H9 (cell line): ENCODE measurements at regions not wholly inside any gene's neighbourhood (a gene's known extent, or its start where the extent isn't known, plus 50 kb on each side); places are given as distances from the start of the nearest gene placed in this dataset.

Source experiments
- DNase-seq: peaks from one replicate; pipeline ENCODE4 v3.0.0-alpha.2; 2017
- H2AFZ ChIP-seq: one replicate; pipeline ENCODE4 v1.6.1; 2013; ENCODE audit warnings: mild to moderate bottlenecking, low read length, control low read depth, moderate library complexity
- H2AK5ac ChIP-seq: 2 replicates; pipeline ENCODE4 v1.6.1; 2013; ENCODE audit warnings: low read length, control low read depth, mixed read lengths; ENCODE audit not compliant: insufficient read length
- H2BK120ac ChIP-seq: one replicate; pipeline ENCODE4 v1.6.1; 2013; ENCODE audit warnings: low read depth, mild to moderate bottlenecking, low read length, control low read depth, inconsistent platforms; ENCODE audit not compliant: poor library complexity, severe bottlenecking
- H2BK12ac ChIP-seq: 2 replicates; pipeline ENCODE4 v1.6.1; 2013; ENCODE audit warnings: low read length, control low read depth, mixed read lengths, low read depth; ENCODE audit not compliant: insufficient read length
- H2BK15ac ChIP-seq: 2 replicates; pipeline ENCODE4 v1.6.1; 2013; ENCODE audit warnings: low read depth, low read length, control low read depth
- H2BK20ac ChIP-seq: one replicate; pipeline ENCODE4 v1.6.1; 2013; ENCODE audit warnings: low read depth, mild to moderate bottlenecking, low read length, control low read depth, inconsistent platforms; ENCODE audit not compliant: poor library complexity, severe bottlenecking
- H2BK5ac ChIP-seq: 2 replicates; pipeline ENCODE4 v1.6.1; 2013; ENCODE audit warnings: low read length, control low read depth, mixed read lengths; ENCODE audit not compliant: insufficient read length
- H3K14ac ChIP-seq: 2 replicates; pipeline ENCODE4 v1.6.1; 2013; ENCODE audit warnings: low read length, control low read depth; ENCODE audit not compliant: insufficient read depth
- H3K18ac ChIP-seq: 2 replicates; pipeline ENCODE4 v1.6.1; 2013; ENCODE audit warnings: low read depth, mild to moderate bottlenecking, mixed read lengths, low read length, control low read depth; ENCODE audit not compliant: insufficient read length
- H3K23ac ChIP-seq: 2 replicates; pipeline ENCODE4 v1.6.1; 2013; ENCODE audit warnings: low read length, control low read depth, mixed read lengths, low read depth; ENCODE audit not compliant: insufficient read length
- H3K23me2 ChIP-seq: 2 replicates; pipeline ENCODE4 v1.6.1; 2013; ENCODE audit warnings: low read depth, mild to moderate bottlenecking, mixed read lengths, low read length, control low read depth; ENCODE audit not compliant: insufficient read length, poor library complexity, severe bottlenecking
- H3K27ac ChIP-seq: 2 replicates; pipeline ENCODE4 v1.5.1; 2013; ENCODE audit warnings: low read length, control low read depth, mixed read lengths, low read depth; ENCODE audit not compliant: insufficient read length
- H3K27me3 ChIP-seq: 2 replicates; pipeline ENCODE4 v1.6.1; 2013; ENCODE audit warnings: low read length, control low read depth, inconsistent platforms; ENCODE audit not compliant: insufficient read depth
- H3K4ac ChIP-seq: 2 replicates; pipeline ENCODE4 v1.6.1; 2013; ENCODE audit warnings: low read depth, mild to moderate bottlenecking, control low read depth, inconsistent platforms, low read length, moderate library complexity
- H3K4me1 ChIP-seq: 2 replicates; pipeline ENCODE4 v1.6.1; 2013; ENCODE audit warnings: low read length, control low read depth, inconsistent platforms; ENCODE audit not compliant: insufficient read depth
- H3K4me2 ChIP-seq: 2 replicates; pipeline ENCODE4 v1.6.1; 2013; ENCODE audit warnings: low read length, control low read depth, mixed read lengths; ENCODE audit not compliant: insufficient read length, insufficient read depth
- H3K56ac ChIP-seq: 2 replicates; pipeline ENCODE4 v1.6.1; 2013; ENCODE audit warnings: low read depth, mild to moderate bottlenecking, mixed read lengths, low read length, control low read depth; ENCODE audit not compliant: insufficient read length
- H3K79me1 ChIP-seq: 2 replicates; pipeline ENCODE4 v1.6.1; 2013; ENCODE audit warnings: low read depth, mild to moderate bottlenecking, moderate library complexity, low read length, control low read depth, inconsistent platforms; ENCODE audit not compliant: insufficient read depth, poor library complexity, severe bottlenecking
- H3K79me2 ChIP-seq: 2 replicates; pipeline ENCODE4 v1.6.1; 2013; ENCODE audit warnings: low read length, control low read depth, inconsistent platforms; ENCODE audit not compliant: insufficient read depth
- H3K9ac ChIP-seq: 2 replicates; pipeline ENCODE4 v1.6.1; 2013; ENCODE audit warnings: low read length, control low read depth, mixed read lengths; ENCODE audit not compliant: insufficient read length; ENCODE audit errors: extremely low read depth
- H3K9me3 ChIP-seq: one replicate; pipeline ENCODE4 v1.6.1; 2013; ENCODE audit warnings: low read depth, low read length, inconsistent platforms; ENCODE audit not compliant: control insufficient read depth
- H3T11ph ChIP-seq: one replicate; pipeline ENCODE4 v1.6.1; 2013; ENCODE audit warnings: mild to moderate bottlenecking, low read length, control low read depth, inconsistent platforms
- H4K20me1 ChIP-seq: one replicate; pipeline ENCODE4 v1.6.1; 2013; ENCODE audit not compliant: control insufficient read depth, insufficient read length, insufficient read depth
- H4K5ac ChIP-seq: 2 replicates; pipeline ENCODE4 v1.6.1; 2013; ENCODE audit warnings: low read depth, mild to moderate bottlenecking, mixed read lengths, low read length, control low read depth; ENCODE audit not compliant: insufficient read length
- H4K8ac ChIP-seq: replicated peaks from 2 replicates; pipeline ENCODE4 v1.6.1; 2013; ENCODE audit warnings: low read length, control low read depth, mixed read lengths, low read depth; ENCODE audit not compliant: insufficient read length
- H4K91ac ChIP-seq: 2 replicates; pipeline ENCODE4 v1.6.1; 2013; ENCODE audit warnings: low read depth, mild to moderate bottlenecking, moderate library complexity, mixed read lengths, low read length, control low read depth; ENCODE audit not compliant: insufficient read length
- H3K27ac Mint-ChIP-seq, 3 experiments: 2 replicates in 2 of 3; 3 replicates in 1 of 3; pipeline ENCODE4 v1.8.0; 2020 to 2021; ENCODE audit warnings: mixed read lengths in 3 of 3, mild to moderate bottlenecking in 1 of 3, moderate library complexity in 1 of 3
- H3K27me3 Mint-ChIP-seq: 2 replicates; pipeline ENCODE4 v1.8.0; 2021; ENCODE audit warnings: low read depth, mild to moderate bottlenecking, moderate library complexity, mixed read lengths
- H3K36me3 Mint-ChIP-seq, 3 experiments: 2 replicates in 2 of 3; 3 replicates in 1 of 3; pipeline ENCODE4 v1.8.0; 2020 to 2021; ENCODE audit warnings: low read depth in 3 of 3, mixed read lengths in 3 of 3; ENCODE audit not compliant: insufficient read depth in 1 of 3
- H3K4me1 Mint-ChIP-seq, 2 experiments: 2 replicates each; pipeline ENCODE4 v1.8.0; 2020; ENCODE audit warnings: mixed read lengths in 2 of 2
- H3K4me3 Mint-ChIP-seq, 2 experiments: 2 replicates in 1 of 2; 3 replicates in 1 of 2; pipeline ENCODE4 v1.8.0; 2020 to 2021; ENCODE audit warnings: mild to moderate bottlenecking in 2 of 2, mixed read lengths in 2 of 2, moderate library complexity in 1 of 2
- H3K9me3 Mint-ChIP-seq, 2 experiments: 2 replicates in 1 of 2; 3 replicates in 1 of 2; pipeline ENCODE4 v1.8.0; 2020; ENCODE audit warnings: mild to moderate bottlenecking in 2 of 2, mixed read lengths in 2 of 2, moderate library complexity in 1 of 2
- WGBS: extraction: QIAGEN DNeasy Blood & Tissue Kit; methylation state at CpG from one replicate; pipeline ENCODE4 v1.1.7; 2013; ENCODE audit warnings: missing lambda C conversion rate, low lambda C conversion rate, mixed read lengths; ENCODE audit not compliant: insufficient read length; ENCODE audit errors: extremely low coverage; 5-methylcytosine and 5-hydroxymethylcytosine counted together
- TF ChIP-seq, protein P1 (sequence below): fragments of 200-600 bp; sonication (generic); conservative IDR thresholded peaks from 3 replicates; pipeline ENCODE4 v1.8.0; 2021; ENCODE audit warnings: antibody characterized with exemption, mild to moderate bottlenecking

DNA sequence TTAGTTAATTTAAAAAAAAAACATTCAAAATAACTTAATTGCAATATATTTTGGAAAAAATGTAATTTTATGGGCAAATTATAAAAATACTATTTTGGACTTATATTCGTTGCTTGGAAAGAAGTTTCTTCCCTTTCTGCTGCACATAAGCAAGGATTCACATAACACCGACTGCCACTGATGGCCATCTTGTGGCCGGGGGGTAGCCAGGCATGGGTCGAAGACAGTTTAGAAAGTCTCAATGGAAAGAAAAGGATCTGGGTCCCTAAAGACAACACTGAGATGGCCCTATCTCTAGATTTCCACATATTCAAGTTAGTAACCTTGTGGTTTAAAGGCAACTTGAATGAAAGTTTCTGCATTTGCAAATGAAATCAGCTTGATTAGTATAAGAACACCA is 318.6 kb downstream of the AKAIN1 start:
- DNase-seq, result no peak
- H2BK12ac ChIP-seq, result no peak overlapping the region
- H3K27me3 ChIP-seq, result no peaks in the 10 kb centered on the region
- H3K4me1 ChIP-seq, result no peaks in the 10 kb centered on the region
- Mint-ChIP-seq H3K4me1 (peaks cover 7 to 8% of the 10 kb centered on the region in 2 experiments), H3K27me3 (peaks cover 2% of the 10 kb centered on the region), H3K27ac (no peak overlapping the region), H3K36me3 (peaks cover 7 to 19% (median 13%) of the 10 kb centered on the region in 3 experiments), H3K4me3 (no peak overlapping the region), H3K9me3 (peaks cover 20 to 27% of the 10 kb centered on the region in 2 experiments)
- H2AK5ac ChIP-seq, result no peak overlapping the region
- no peaks in the 10 kb centered on the region for H3K79me1 ChIP-seq
- no CpG with 5 or more reads among the region's 4 CpGs for WGBS
- H3K18ac ChIP-seq, result no peak overlapping the region
- no peak overlapping the region for H2BK5ac ChIP-seq
- H4K20me1 ChIP-seq, result no peaks in the 10 kb centered on the region
- no peak overlapping the region for H3K23ac ChIP-seq
- no peak overlapping the region for H3K56ac ChIP-seq
- no peak overlapping the region for H3K4me2 ChIP-seq
- no peak overlapping the region for H2BK20ac ChIP-seq
- no peak overlapping the region for H3K14ac ChIP-seq
- H4K5ac ChIP-seq, result no peak overlapping the region
- no peak overlapping the region for H4K91ac ChIP-seq
- no peak overlapping the region for H3K9ac ChIP-seq
- no peak overlapping the region for H3T11ph ChIP-seq
- no peak overlapping the region for H2BK120ac ChIP-seq
- TF ChIP-seq, protein P1, sequence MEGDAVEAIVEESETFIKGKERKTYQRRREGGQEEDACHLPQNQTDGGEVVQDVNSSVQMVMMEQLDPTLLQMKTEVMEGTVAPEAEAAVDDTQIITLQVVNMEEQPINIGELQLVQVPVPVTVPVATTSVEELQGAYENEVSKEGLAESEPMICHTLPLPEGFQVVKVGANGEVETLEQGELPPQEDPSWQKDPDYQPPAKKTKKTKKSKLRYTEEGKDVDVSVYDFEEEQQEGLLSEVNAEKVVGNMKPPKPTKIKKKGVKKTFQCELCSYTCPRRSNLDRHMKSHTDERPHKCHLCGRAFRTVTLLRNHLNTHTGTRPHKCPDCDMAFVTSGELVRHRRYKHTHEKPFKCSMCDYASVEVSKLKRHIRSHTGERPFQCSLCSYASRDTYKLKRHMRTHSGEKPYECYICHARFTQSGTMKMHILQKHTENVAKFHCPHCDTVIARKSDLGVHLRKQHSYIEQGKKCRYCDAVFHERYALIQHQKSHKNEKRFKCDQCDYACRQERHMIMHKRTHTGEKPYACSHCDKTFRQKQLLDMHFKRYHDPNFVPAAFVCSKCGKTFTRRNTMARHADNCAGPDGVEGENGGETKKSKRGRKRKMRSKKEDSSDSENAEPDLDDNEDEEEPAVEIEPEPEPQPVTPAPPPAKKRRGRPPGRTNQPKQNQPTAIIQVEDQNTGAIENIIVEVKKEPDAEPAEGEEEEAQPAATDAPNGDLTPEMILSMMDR, result peak; percentile 38; the same call in 2 of the 3 replicates
- H3K9me3 ChIP-seq, result no peaks in the 10 kb centered on the region
- H3K23me2 ChIP-seq, result no peaks in the 10 kb centered on the region
- H3K4ac ChIP-seq, result no peak overlapping the region
- no peak overlapping the region for H2BK15ac ChIP-seq
- no peak overlapping the region for H3K27ac ChIP-seq
- no peaks in the 10 kb centered on the region for H3K79me2 ChIP-seq
- no peak overlapping the region for H4K8ac ChIP-seq
- no peak overlapping the region for H2AFZ ChIP-seq
